Mesendoderm (in vitro differentiated cells): ENCODE measurements at regions not wholly inside any gene's neighbourhood (a gene's known extent, or its start where the extent isn't known, plus 50 kb on each side); places are given as distances from the start of the nearest gene placed in this dataset.
A peak's percentile ranks its signal among the peaks of the same experiment; 100 is the strongest.

Source experiments
- DNase-seq: peaks from one replicate; pipeline ENCODE4 v3.0.0; 2013
- H2AK5ac ChIP-seq: 2 replicates; pipeline ENCODE4 v1.6.1; 2013; ENCODE audit warnings: low read length, inconsistent platforms
- H2BK120ac ChIP-seq: 2 replicates; pipeline ENCODE4 v1.6.1; 2013; ENCODE audit warnings: low read depth, mild to moderate bottlenecking, low read length, moderate library complexity, mixed read lengths
- H2BK15ac ChIP-seq: replicated peaks from 2 replicates; pipeline ENCODE4 v1.6.1; 2013; ENCODE audit warnings: low read depth, mild to moderate bottlenecking, moderate library complexity
- H2BK5ac ChIP-seq: 2 replicates; pipeline ENCODE4 v1.6.1; 2013; ENCODE audit warnings: low read length, inconsistent platforms
- H3K18ac ChIP-seq: 2 replicates; pipeline ENCODE4 v1.6.1; 2013; ENCODE audit warnings: mild to moderate bottlenecking, low read length, mixed read lengths
- H3K23ac ChIP-seq: one replicate; pipeline ENCODE4 v1.6.1; 2013; ENCODE audit warnings: low read length
- H3K27ac ChIP-seq: 2 replicates; pipeline ENCODE4 v1.5.1; 2013; ENCODE audit warnings: low read depth, mild to moderate bottlenecking, inconsistent platforms, low read length, moderate library complexity
- H3K27me3 ChIP-seq: 2 replicates; pipeline ENCODE4 v1.6.1; 2013; ENCODE audit warnings: low read length, control low read depth, mild to moderate bottlenecking, inconsistent platforms; ENCODE audit not compliant: insufficient read depth, poor library complexity
- H3K36me3 ChIP-seq: 2 replicates; pipeline ENCODE4 v1.6.1; 2013; ENCODE audit warnings: low read length, inconsistent platforms; ENCODE audit not compliant: control insufficient read depth, insufficient read depth
- H3K4ac ChIP-seq: one replicate; pipeline ENCODE4 v1.6.1; 2013; ENCODE audit warnings: low read depth, mild to moderate bottlenecking, low read length, moderate library complexity
- H3K4me1 ChIP-seq: 2 replicates; pipeline ENCODE4 v1.6.1; 2013; ENCODE audit warnings: low read depth, low read length, inconsistent platforms; ENCODE audit not compliant: control insufficient read depth
- H3K4me2 ChIP-seq: 2 replicates; pipeline ENCODE4 v1.6.1; 2013; ENCODE audit warnings: low read length
- H3K4me3 ChIP-seq: 2 replicates; pipeline ENCODE4 v1.5.1; 2013; ENCODE audit warnings: mild to moderate bottlenecking, low read length
- H3K56ac ChIP-seq: one replicate; pipeline ENCODE4 v1.6.1; 2013; ENCODE audit warnings: low read length
- H3K79me1 ChIP-seq: 2 replicates; pipeline ENCODE4 v1.6.1; 2013; ENCODE audit warnings: low read length, inconsistent platforms
- H3K79me2 ChIP-seq: 2 replicates; pipeline ENCODE4 v1.6.1; 2013; ENCODE audit warnings: mild to moderate bottlenecking, low read length; ENCODE audit not compliant: control insufficient read depth, insufficient read depth
- H3K9ac ChIP-seq: 2 replicates; pipeline ENCODE4 v1.6.1; 2013; ENCODE audit warnings: low read length, inconsistent platforms
- H4K5ac ChIP-seq: one replicate; pipeline ENCODE4 v1.6.1; 2013; ENCODE audit warnings: low read length
- H4K8ac ChIP-seq: one replicate; pipeline ENCODE4 v1.6.1; 2013; ENCODE audit warnings: low read depth, mild to moderate bottlenecking, control low read depth, low read length, moderate library complexity
- WGBS: extraction: QIAGEN DNeasy Blood & Tissue Kit; methylation state at CpG from one replicate; pipeline ENCODE4 v1.1.7; 2013; ENCODE audit warnings: low lambda C conversion rate, missing lambda C conversion rate; ENCODE audit not compliant: insufficient coverage; ENCODE audit errors: extremely low coverage; 5-methylcytosine and 5-hydroxymethylcytosine counted together

DNA sequence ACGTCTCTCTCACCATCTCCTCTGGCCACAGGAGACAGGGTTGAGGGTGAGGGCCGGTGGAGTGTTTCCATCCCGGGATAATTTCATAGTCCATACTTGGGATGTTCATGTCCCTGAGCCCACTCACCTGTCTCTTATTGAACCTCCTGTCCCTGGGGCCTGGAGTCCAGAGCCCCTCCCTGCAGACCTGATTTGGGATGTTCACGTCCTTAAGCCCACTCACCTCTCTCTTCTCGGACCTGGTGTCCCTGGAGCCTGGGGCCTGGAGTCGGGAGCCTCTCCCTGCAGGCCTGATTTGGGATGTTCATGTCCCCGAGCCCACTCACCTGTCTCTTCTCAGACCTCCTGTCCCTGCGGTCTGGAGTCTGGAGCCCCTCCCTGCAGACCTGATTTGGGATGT is 868.2 kb downstream of the BRD1 start:
- Histone ChIP-seq H3K4me3 (no peak overlapping the region), H3K27me3 (no peaks in the 10 kb centered on the region), H3K79me2 (no peaks in the 10 kb centered on the region), H2AK5ac (no peak overlapping the region), H3K9ac (no peak overlapping the region), H3K23ac (no peak overlapping the region), H3K79me1 (no peaks in the 10 kb centered on the region), H2BK5ac (no peak overlapping the region), H3K4me1 (peaks cover 2% of the 10 kb centered on the region), H2BK120ac (no peak overlapping the region), H3K18ac (no peak overlapping the region), H4K5ac (no peak overlapping the region), H3K4me2 (no peak overlapping the region), H2BK15ac (no peak overlapping the region), H3K27ac (no peak overlapping the region), H3K4ac (no peak overlapping the region), H3K36me3 (no peaks in the 10 kb centered on the region), H4K8ac (no peak overlapping the region), H3K56ac (no peak overlapping the region)
- no peak for DNase-seq
- no CpG with 5 or more reads among the region's 8 CpGs for WGBS

DNA sequence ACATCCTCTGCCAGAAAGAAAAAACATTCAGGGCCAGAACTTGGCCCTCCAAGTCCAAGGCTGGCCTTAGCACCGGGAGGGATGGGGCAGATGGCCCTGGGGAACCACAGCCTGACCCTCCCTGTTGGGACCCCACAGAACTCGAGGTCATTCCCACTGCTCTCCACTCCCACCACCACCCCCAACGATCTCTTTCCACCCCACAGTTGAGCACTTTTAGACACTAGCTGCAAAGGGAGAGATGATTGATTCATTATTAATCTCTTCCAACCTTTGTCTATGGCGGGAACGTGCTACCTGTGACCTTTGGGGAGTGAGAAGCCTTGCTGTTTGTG is 869.7 kb downstream of the BRD1 start:
- no peak overlapping the region for H4K8ac ChIP-seq
- DNase-seq, result no peak
- H3K56ac ChIP-seq, result no peak overlapping the region
- H3K79me2 ChIP-seq, result no peaks in the 10 kb centered on the region
- H3K27me3 ChIP-seq, result no peaks in the 10 kb centered on the region
- no peak overlapping the region for H2BK120ac ChIP-seq
- no peak overlapping the region for H4K5ac ChIP-seq
- peaks cover 2% of the 10 kb centered on the region for H3K4me1 ChIP-seq
- no peak overlapping the region for H3K23ac ChIP-seq
- no peak overlapping the region for H3K4ac ChIP-seq
- no peak overlapping the region for H2AK5ac ChIP-seq
- H3K9ac ChIP-seq, result no peak overlapping the region
- no peaks in the 10 kb centered on the region for H3K79me1 ChIP-seq
- no peak overlapping the region for H3K27ac ChIP-seq
- WGBS, result no CpG with 5 or more reads among the region's 5 CpGs
- no peak overlapping the region for H3K4me3 ChIP-seq
- no peaks in the 10 kb centered on the region for H3K36me3 ChIP-seq
- H2BK15ac ChIP-seq, result no peak overlapping the region
- no peak overlapping the region for H2BK5ac ChIP-seq
- no peak overlapping the region for H3K18ac ChIP-seq
- H3K4me2 ChIP-seq, result no peak overlapping the region

DNA sequence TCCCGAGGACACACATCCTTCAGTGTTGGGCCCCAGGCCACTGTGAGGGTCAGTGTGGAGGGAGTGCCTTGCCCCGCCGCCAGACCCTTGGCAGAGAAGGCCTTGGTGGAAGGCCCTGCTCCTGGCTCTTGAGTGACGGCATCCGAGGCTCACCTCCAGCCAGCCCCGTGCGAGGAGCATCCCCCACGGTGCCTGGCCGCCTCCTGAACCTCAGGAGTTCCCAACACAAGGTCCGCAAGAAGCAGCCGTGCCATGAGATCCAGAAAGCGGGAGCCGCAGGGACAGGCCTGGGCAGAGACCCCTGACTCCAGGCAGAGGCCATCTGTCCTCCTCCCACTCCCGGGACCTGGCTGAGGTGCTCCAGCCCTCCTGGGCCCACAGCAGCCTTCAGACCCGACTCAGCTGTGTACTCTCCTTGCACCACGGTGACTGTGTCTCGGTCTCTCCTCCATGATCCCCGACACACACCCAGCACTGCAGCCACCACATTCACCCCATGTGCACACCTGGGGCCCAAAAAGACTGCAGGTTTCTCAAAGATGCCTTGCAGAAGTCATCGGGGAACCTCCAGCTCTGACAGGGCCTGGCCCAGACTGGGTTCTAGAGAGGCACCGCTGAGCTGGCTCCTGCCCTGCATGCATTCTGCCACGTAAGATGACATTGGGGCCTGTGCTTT is 870.2 kb downstream of the BRD1 start:
- Histone ChIP-seq H3K79me2 (no peaks in the 10 kb centered on the region), H3K27me3 (no peaks in the 10 kb centered on the region), H3K23ac (no peak overlapping the region), H2AK5ac (no peak overlapping the region), H3K56ac (peak overlapping the region; percentile 42), H4K5ac (no peak overlapping the region), H4K8ac (no peak overlapping the region), H3K4me3 (no peak overlapping the region), H3K4ac (no peak overlapping the region), H2BK15ac (no peak overlapping the region), H3K36me3 (no peaks in the 10 kb centered on the region), H3K27ac (no peak overlapping the region), H3K79me1 (no peaks in the 10 kb centered on the region), H3K18ac (no peak overlapping the region), H2BK120ac (no peak overlapping the region), H3K4me2 (no peak overlapping the region), H3K9ac (no peak overlapping the region), H3K4me1 (peaks cover 2% of the 10 kb centered on the region), H2BK5ac (no peak overlapping the region)
- no CpG with 5 or more reads among the region's 21 CpGs for WGBS
- no peak for DNase-seq

DNA sequence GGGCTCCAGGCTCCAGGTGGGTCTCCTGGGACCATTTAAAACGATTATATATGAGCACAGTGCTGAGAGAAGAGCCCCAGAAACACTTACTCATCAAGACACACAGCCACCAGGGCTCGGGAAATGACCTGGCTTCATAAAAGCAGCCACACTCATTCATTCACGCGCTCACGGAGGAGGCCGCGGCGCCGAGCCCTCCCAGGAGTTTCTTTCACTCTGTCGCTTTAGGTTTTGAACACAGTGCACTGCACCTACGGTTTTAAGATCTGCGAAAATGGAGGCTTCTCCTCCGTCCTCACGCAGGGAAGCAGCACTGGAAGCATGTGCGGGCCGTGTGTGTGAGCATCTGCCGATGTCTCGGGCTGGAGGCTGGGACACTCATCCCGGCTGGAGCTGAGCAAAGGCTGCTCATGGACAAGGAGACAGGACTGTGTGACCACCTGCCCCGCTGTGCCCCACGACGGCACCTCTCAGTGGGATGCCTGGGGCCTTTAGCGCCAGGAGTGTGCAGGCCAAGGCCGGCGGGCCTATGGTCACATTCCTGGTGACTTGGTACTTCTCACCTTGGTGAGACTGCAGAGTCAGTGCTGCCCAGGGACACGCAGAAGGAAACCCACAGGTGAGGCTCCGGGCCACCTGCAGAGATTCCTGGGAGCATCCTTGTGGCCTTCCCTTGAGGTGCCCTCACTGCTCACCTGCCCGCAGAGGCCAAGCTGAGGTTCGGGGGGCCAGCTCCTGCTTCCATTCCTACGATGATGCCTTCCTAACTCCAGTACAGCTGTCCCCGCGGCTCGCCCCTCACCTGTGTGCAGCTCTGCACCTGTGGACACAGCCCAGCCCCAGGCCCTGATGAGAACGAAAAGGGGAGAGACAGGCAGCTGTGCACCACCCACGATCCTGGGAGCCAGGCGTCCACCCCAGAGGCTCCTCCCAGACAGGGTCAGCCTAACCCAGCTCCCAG is 872.0 kb downstream of the BRD1 start:
- H3K4me3 ChIP-seq, result no peak overlapping the region
- no peak overlapping the region for H3K56ac ChIP-seq
- H3K4me1 ChIP-seq, result no peaks in the 10 kb centered on the region
- H2BK5ac ChIP-seq, result no peak overlapping the region
- no peak overlapping the region for H3K18ac ChIP-seq
- WGBS, result no CpG with 5 or more reads among the region's 36 CpGs
- no peak overlapping the region for H3K9ac ChIP-seq
- no peak overlapping the region for H3K23ac ChIP-seq
- no peak for DNase-seq
- no peak overlapping the region for H4K5ac ChIP-seq
- H3K79me1 ChIP-seq, result no peaks in the 10 kb centered on the region
- no peak overlapping the region for H3K27ac ChIP-seq
- H4K8ac ChIP-seq, result no peak overlapping the region
- no peaks in the 10 kb centered on the region for H3K36me3 ChIP-seq
- H3K4ac ChIP-seq, result no peak overlapping the region
- H2AK5ac ChIP-seq, result no peak overlapping the region
- H2BK120ac ChIP-seq, result no peak overlapping the region
- no peak overlapping the region for H2BK15ac ChIP-seq
- no peak overlapping the region for H3K4me2 ChIP-seq
- no peaks in the 10 kb centered on the region for H3K79me2 ChIP-seq
- H3K27me3 ChIP-seq, result no peaks in the 10 kb centered on the region

DNA sequence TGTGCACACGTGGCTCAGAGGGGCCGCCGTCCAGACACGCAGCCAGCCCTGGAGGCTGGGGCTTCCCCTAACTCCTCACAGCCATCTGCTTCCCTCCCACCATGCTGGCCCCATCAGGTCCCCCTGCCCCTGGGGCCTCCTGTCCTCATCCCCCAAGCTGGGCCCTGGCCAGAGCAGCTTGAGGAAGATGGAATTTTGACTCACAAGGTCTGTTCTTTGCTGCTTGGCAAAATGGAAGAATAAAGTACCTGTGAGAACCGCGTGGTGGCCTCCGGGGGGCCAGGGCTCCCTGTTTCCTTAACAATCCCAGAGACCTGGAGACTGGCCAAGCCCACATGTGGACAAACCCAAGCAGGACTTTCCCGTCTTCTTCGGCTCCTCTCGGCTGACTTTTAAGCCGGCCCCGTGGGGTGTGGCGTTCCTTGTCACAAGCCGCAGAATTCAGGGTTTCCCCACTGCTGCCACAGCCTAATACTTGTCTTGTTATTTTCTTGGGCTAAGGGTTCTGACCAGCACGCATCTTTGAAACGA is 872.8 kb downstream of the BRD1 start:
- Histone ChIP-seq H3K27me3 (no peaks in the 10 kb centered on the region), H4K8ac (no peak overlapping the region), H3K4ac (no peak overlapping the region), H3K27ac (no peak overlapping the region), H3K23ac (no peak overlapping the region), H2AK5ac (no peak overlapping the region), H2BK120ac (no peak overlapping the region), H3K79me2 (no peaks in the 10 kb centered on the region), H3K4me1 (no peaks in the 10 kb centered on the region), H3K9ac (no peak overlapping the region), H3K18ac (no peak overlapping the region), H2BK15ac (no peak overlapping the region), H3K56ac (no peak overlapping the region), H3K79me1 (no peaks in the 10 kb centered on the region), H2BK5ac (no peak overlapping the region), H3K4me2 (no peak overlapping the region), H3K36me3 (no peaks in the 10 kb centered on the region), H3K4me3 (no peak overlapping the region), H4K5ac (no peak overlapping the region)
- no peak for DNase-seq
- no CpG with 5 or more reads among the region's 16 CpGs for WGBS
